ENCODE measurements at regions not wholly inside any gene's neighbourhood (a gene's known extent, or its start where the extent isn't known, plus 50 kb on each side); places are given as distances from the start of the nearest gene placed in this dataset.

DNA sequence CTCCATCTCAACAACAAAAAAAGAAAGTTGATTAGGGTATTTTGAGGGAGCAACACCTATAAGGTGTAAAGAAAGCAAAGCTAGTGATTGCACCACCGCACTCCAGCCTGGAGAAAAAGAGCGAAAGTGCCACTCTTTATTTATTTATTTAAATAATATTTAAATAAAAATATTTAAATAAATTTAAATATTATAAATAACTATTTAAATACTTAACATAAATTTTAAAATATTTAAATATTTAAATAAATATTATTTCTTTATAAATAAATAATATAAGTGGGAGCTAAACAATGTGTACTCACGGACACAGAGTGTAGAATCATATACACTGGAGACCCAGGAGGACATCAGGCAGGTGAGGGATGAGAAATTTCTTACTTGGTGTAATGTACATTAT lies 64.4 kb upstream of the TRIO start:
- DNase-seq (ENCODE audit: low read depth), result no peak
- TF ChIP-seq, protein P1, sequence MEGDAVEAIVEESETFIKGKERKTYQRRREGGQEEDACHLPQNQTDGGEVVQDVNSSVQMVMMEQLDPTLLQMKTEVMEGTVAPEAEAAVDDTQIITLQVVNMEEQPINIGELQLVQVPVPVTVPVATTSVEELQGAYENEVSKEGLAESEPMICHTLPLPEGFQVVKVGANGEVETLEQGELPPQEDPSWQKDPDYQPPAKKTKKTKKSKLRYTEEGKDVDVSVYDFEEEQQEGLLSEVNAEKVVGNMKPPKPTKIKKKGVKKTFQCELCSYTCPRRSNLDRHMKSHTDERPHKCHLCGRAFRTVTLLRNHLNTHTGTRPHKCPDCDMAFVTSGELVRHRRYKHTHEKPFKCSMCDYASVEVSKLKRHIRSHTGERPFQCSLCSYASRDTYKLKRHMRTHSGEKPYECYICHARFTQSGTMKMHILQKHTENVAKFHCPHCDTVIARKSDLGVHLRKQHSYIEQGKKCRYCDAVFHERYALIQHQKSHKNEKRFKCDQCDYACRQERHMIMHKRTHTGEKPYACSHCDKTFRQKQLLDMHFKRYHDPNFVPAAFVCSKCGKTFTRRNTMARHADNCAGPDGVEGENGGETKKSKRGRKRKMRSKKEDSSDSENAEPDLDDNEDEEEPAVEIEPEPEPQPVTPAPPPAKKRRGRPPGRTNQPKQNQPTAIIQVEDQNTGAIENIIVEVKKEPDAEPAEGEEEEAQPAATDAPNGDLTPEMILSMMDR (IDR thresholded peaks at IDR 0.05; ENCODE audit: control insufficient read depth, extremely low read depth, insufficient read depth), result no peak
- H3K4me3 ChIP-seq (ENCODE audit: low read depth, low read length), result no peak overlapping the region

DNA sequence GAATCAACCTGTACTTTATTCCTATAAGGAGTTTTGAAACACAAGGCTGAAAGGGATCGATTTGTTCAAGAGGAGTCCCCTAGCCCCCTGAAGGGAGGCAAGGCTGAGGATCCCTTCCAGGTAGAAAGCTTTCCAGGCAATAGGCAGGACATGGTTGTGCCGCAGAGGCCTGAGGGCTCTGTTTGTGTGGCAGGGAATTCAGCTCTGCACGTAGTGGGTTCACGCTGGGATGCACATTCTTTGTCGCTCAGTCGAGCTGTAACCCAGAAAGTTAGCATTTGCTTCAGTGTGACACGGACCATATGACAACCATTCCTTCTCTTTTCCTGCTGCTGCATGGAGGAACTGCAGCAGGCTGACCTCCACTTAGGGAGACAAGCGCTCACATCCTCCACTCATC lies 65.6 kb upstream of the TRIO start:
- TF ChIP-seq, protein P1 (IDR thresholded peaks at IDR 0.05; ENCODE audit: control insufficient read depth, extremely low read depth, insufficient read depth), result no peak
- no peak for DNase-seq (ENCODE audit: low read depth)
- H3K4me3 ChIP-seq (ENCODE audit: low read depth, low read length), result no peak overlapping the region

DNA sequence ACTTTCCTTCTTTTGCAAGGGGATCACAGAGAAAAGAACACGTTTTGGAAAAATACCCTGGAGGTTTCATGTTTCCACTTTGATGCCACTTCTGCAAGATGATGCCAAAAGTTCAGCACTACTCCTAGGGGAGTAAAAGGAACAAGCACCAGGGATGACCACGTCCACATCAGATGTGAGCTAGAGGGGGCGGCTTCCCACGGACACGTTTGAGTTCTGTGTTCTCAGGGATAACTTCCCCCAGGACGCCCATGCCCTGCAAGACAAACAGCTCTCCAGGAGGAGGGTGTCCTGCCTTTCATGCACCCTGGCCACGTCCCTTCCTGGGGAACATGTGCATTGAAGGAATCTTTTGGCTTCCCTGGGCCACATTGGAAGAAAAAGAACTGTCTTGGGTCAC lies 66.6 kb upstream of the TRIO start:
- no peak for DNase-seq (ENCODE audit: low read depth)
- TF ChIP-seq, protein P1 (IDR thresholded peaks at IDR 0.05; ENCODE audit: control insufficient read depth, extremely low read depth, insufficient read depth), result no peak
- H3K4me3 ChIP-seq (ENCODE audit: low read depth, low read length), result no peak overlapping the region

DNA sequence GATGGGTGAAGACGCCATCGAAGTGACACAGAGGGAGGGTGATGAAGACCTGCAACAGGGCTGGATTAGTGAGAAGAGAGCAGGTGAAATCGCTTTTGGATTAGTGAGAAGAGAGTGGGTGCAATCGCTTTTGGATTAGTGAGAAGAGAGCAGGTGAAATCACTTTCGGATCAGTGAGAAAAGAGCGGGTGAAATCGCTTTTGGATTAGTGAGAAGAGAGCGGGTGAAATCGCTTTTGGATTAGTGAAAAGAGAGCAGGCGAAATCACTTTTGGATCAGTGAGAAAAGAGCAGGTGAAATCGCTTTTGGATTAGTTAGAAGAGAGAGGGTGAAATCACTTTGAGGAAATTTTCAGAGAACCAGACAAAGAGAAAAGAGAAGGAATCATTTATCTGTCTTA lies 67.2 kb upstream of the TRIO start:
- H3K4me3 ChIP-seq (ENCODE audit: low read depth, low read length), result no peak overlapping the region
- no peak for DNase-seq (ENCODE audit: low read depth)

GRCh38 chr5:14071433-14071832 lies 71.7 kb upstream of the TRIO start:
- no peak for DNase-seq (ENCODE audit: low read depth)

More for the DNA sequence above, 67.2 kb upstream of the TRIO start:
- TF ChIP-seq, protein P1 (IDR thresholded peaks at IDR 0.05; ENCODE audit: control insufficient read depth, extremely low read depth, insufficient read depth), result no peak

GRCh38 chr5:14069021-14069420 lies 74.1 kb upstream of the TRIO start:
- H3K4me3 ChIP-seq (ENCODE audit: low read depth, low read length), result no peak overlapping the region
- TF ChIP-seq, protein P1 (IDR thresholded peaks at IDR 0.05; ENCODE audit: control insufficient read depth, extremely low read depth, insufficient read depth), result no peak
- no peak for DNase-seq (ENCODE audit: low read depth)

More at GRCh38 chr5:14071433-14071832, 71.7 kb upstream of the TRIO start:
- no peak overlapping the region for H3K4me3 ChIP-seq (ENCODE audit: low read depth, low read length)
- TF ChIP-seq, protein P1 (IDR thresholded peaks at IDR 0.05; ENCODE audit: control insufficient read depth, extremely low read depth, insufficient read depth), result no peak

DNA sequence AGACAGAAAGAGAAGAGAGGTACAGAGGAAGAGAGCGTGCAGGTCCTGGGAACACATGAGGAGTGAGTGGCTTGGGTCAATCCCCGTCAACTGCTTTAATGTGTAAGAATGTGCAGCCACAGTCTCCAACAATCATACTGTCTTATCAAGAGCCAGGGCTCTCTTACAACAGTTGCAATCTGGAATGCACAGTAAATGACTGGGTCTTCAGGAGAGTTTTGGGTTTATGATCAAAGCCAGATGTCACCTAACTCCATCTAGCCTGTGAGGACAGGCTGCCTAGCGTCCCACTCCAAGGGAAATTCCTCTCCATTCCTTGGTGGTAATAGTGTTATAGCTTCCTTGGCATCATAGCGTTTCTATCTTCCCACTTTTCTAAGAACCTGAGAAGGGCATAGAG lies 75.0 kb upstream of the TRIO start:
- TF ChIP-seq, protein P1 (IDR thresholded peaks at IDR 0.05; ENCODE audit: control insufficient read depth, extremely low read depth, insufficient read depth), result no peak
- no peak overlapping the region for H3K4me3 ChIP-seq (ENCODE audit: low read depth, low read length)
- DNase-seq (ENCODE audit: low read depth), result no peak
